Spleen (tissue), 7 donors: ENCODE measurements at regions not wholly inside any gene's neighbourhood (a gene's known extent, or its start where the extent isn't known, plus 50 kb on each side); places are given as distances from the start of the nearest gene placed in this dataset.

ENCODE experiments used
- CTCF ChIP-seq, 11 experiments: fragments of 200-600 bp in 7 of 11; fragments of 450-650 bp in 4 of 11; sonication (generic) in 4 of 11; IDR thresholded peaks in 8 of 11; conservative IDR thresholded peaks in 3 of 11; 1 replicate in 7 of 11; 2 replicates in 4 of 11; pipeline versions ENCODE4 v1.4.0 to v1.8.0; 2016 to 2021; ENCODE audit warnings: antibody characterized with exemption in 11 of 11, inconsistent platforms in 4 of 11, mild to moderate bottlenecking in 1 of 11
- POLR2A ChIP-seq, 3 donors: fragments of 450-650 bp; IDR thresholded peaks; one replicate each; pipeline ENCODE4 v1.5.1; 2017; ENCODE audit warnings: antibody characterized with exemption in 3 of 3, mild to moderate bottlenecking in 1 of 3
- POLR2AphosphoS5 ChIP-seq, 3 donors: sonication (generic); formaldehyde crosslinking; IDR thresholded peaks; one replicate each; pipeline ENCODE4 v1.5.1; 2017; ENCODE audit warnings: antibody characterized with exemption in 3 of 3
- donor health status: DM: no; HTN: no; CAD: no; lungs with moderate emphysema.
- donor health status: DM: no; HTN: no; CAD: no.
- donor health status: DM: no; HTN: no; CAD: no.

- no peak for TF ChIP-seq CTCF (IDR thresholded peaks at IDR 0.05 in 8 of 11, conservative IDR thresholded peaks at IDR 0.05 in 3 of 11)
- TF ChIP-seq POLR2A (IDR thresholded peaks at IDR 0.05), result no peak
- TF ChIP-seq POLR2AphosphoS5 (IDR thresholded peaks at IDR 0.05), result no peak
These were observed 110.5 kb upstream of the CARMIL1 start for GRCh38 chr6:25168637-25169036.
